ENCODE measurements at regions not wholly inside any gene's neighbourhood (a gene's known extent, or its start where the extent isn't known, plus 50 kb on each side); places are given as distances from the start of the nearest gene placed in this dataset.

DNA sequence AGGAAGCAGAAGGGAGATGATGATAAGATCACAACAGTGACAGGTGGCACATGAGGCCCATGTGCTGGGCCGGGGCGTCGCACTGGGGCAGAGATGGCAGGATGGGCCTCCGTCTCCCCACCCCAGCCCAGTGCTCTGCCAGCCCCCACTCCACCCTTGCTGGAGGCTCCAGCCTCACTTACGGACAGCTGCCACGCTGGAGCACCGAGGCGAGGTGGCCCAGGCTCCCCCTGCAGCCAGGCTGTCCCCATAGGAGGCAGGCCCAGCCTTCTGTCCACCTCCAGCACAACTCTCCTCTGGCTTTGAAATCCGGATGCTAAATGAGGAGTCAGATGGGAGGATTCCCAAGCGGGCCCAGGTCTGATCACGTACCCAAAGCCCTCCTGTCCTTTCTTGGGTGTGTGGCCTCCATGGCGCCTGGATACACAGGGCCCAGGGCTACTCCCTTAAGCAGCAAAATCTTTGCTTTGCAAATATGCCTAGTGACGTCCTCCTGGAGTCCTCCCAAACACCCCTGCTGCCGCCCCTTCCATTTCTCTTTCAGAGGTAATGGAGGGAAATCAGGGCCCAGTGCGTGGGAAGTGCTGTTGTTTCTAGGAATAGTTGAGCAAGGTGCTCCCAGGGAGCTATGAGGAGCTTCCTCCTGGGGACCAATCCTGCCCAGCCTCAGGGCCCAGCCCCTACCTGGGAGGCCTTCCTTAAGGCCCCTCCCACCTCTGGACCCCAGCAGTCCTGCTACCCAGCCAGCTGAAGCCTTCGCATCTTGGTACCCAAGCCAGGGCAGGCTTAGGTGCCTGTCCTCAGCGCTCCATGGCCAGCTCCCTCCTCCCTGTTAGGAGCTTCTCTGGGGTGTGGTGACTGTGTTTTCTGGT lies 170.4 kb upstream of the MYCN start:
- ChIA-PET CTCF (no interaction called here), POLR2A (no interaction called here)
- Mint-ChIP-seq H3K36me3 (ENCODE audit: low read depth) (no peaks in the 10 kb centered on the region), H3K4me1 (ENCODE audit: low read depth) (no peaks in the 10 kb centered on the region), H3K4me3 (no peak overlapping the region), H3K27me3 (no peaks in the 10 kb centered on the region), H3K27ac (no peak overlapping the region), H3K9me3 (no peaks in the 10 kb centered on the region)
- ATAC-seq: no peak
- no peak for DNase-seq
- intact Hi-C loops (cut with micrococcal nuclease): no loop called here
- TF ChIP-seq, protein P1, sequence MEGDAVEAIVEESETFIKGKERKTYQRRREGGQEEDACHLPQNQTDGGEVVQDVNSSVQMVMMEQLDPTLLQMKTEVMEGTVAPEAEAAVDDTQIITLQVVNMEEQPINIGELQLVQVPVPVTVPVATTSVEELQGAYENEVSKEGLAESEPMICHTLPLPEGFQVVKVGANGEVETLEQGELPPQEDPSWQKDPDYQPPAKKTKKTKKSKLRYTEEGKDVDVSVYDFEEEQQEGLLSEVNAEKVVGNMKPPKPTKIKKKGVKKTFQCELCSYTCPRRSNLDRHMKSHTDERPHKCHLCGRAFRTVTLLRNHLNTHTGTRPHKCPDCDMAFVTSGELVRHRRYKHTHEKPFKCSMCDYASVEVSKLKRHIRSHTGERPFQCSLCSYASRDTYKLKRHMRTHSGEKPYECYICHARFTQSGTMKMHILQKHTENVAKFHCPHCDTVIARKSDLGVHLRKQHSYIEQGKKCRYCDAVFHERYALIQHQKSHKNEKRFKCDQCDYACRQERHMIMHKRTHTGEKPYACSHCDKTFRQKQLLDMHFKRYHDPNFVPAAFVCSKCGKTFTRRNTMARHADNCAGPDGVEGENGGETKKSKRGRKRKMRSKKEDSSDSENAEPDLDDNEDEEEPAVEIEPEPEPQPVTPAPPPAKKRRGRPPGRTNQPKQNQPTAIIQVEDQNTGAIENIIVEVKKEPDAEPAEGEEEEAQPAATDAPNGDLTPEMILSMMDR (IDR thresholded peaks at IDR 0.05): no peak

DNA sequence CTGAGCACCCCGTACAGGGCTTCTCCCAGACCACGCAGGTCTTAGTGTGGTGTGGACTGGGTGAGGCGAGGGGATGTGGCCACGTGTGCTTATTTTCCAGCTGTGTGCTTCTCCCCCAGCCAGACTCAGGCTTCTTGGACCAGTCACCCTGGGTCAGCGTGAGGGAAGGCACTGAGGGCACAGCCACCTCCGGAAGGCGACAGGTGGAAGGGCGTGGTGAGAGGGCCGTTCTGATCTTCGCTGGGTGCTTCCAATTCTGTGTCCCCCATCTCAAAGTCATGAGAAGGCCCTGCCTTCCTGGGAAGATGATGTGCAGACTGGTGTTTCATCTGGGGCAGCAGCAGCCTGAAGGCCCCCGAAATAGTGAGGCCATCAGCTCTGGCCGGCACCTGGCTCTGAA lies 169.7 kb upstream of the MYCN start:
- POLR2A ChIA-PET: no interaction called here
- no peak overlapping the region for H3K4me3 Mint-ChIP-seq
- no peak overlapping the region for H3K27ac Mint-ChIP-seq
- intact Hi-C loops (cut with micrococcal nuclease): no loop called here
- H3K4me1 Mint-ChIP-seq (ENCODE audit: low read depth): no peaks in the 10 kb centered on the region
- TF ChIP-seq, protein P1 (IDR thresholded peaks at IDR 0.05): no peak
- CTCF ChIA-PET: no interaction called here
- H3K9me3 Mint-ChIP-seq: no peaks in the 10 kb centered on the region
- ATAC-seq (no peak), DNase-seq (no peak)
- no peaks in the 10 kb centered on the region for H3K36me3 Mint-ChIP-seq (ENCODE audit: low read depth)
- H3K27me3 Mint-ChIP-seq: peaks cover 2% of the 10 kb centered on the region

DNA sequence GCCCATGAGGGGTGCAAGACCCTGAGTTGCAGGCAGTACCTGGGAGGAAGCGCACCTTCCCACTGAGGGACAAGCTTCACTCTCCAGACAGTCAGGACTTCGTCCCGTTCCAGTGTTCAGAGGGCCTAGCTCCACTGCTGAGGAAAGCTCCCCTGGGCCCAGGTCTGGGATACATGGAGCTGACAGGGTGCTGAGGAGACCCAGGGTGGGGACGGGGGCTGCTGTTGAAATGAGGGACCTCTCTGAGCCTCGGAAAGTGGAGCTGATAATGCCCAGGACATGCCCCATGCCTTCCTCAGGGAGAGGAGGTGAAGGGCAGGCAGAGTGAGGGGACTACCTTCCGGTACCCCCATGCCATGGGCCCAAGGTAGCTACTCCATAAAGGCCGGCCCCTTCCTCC lies 169.2 kb upstream of the MYCN start:
- DNase-seq (no peak), ATAC-seq (no peak)
- intact Hi-C loops (cut with micrococcal nuclease): no loop called here
- Mint-ChIP-seq H3K27ac (no peak overlapping the region), H3K4me1 (ENCODE audit: low read depth) (no peaks in the 10 kb centered on the region), H3K4me3 (no peak overlapping the region), H3K36me3 (ENCODE audit: low read depth) (no peaks in the 10 kb centered on the region), H3K27me3 (peaks cover 2% of the 10 kb centered on the region), H3K9me3 (no peaks in the 10 kb centered on the region)
- TF ChIP-seq, protein P1 (IDR thresholded peaks at IDR 0.05): no peak
- CTCF ChIA-PET: no interaction called here
- POLR2A ChIA-PET: no interaction called here

DNA sequence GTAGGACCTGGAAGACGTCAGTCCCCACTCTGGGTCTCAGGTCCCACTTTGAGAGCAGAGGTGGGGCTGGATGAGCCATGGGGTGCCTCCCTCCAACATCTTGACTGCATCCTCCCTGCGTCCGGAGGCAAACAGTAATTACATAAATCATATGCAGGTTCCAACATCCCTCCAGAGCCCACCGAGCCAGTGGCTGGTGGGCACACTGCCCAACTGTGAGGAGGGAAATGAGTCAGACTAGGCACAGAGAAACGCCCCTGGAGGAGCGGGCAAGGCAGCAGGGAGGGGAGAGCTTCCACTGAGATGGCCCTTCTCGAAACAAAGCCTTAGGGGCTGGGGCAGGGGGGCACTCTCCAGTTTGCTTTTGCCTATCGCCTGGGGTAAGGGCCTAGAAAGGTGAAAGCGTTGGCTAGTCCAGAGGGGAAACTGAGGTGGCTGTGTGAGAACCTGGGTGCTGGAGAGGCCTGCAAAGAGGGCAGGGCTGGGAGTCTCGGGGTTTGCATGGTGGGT lies 168.2 kb upstream of the MYCN start:
- DNase-seq (no peak), ATAC-seq (no peak)
- intact Hi-C loops (cut with micrococcal nuclease): no loop called here
- Mint-ChIP-seq H3K9me3 (no peaks in the 10 kb centered on the region), H3K4me1 (ENCODE audit: low read depth) (no peaks in the 10 kb centered on the region), H3K36me3 (ENCODE audit: low read depth) (no peaks in the 10 kb centered on the region), H3K27me3 (peaks cover 2% of the 10 kb centered on the region), H3K27ac (no peak overlapping the region), H3K4me3 (no peak overlapping the region)
- ChIA-PET CTCF (no interaction called here), POLR2A (no interaction called here)
- TF ChIP-seq, protein P1 (IDR thresholded peaks at IDR 0.05): no peak

- intact Hi-C loops (cut with micrococcal nuclease): no loop called here
- Mint-ChIP-seq H3K4me1 (ENCODE audit: low read depth) (no peaks in the 10 kb centered on the region), H3K36me3 (ENCODE audit: low read depth) (no peaks in the 10 kb centered on the region), H3K27ac (no peak overlapping the region), H3K9me3 (no peaks in the 10 kb centered on the region), H3K27me3 (peaks cover 2% of the 10 kb centered on the region), H3K4me3 (no peak overlapping the region)
- ChIA-PET CTCF (no interaction called here), POLR2A (no interaction called here)
- DNase-seq (no peak), ATAC-seq (no peak)
- TF ChIP-seq, protein P1 (IDR thresholded peaks at IDR 0.05): no peak
Measured at GRCh38 chr2:15772681-15773080, 167.7 kb upstream of the MYCN start.

Data from activated CD8-positive, alpha-beta T cell treated with anti-CD3 and anti-CD28 coated beads for 36 hours (primary cell).